ENCODE measurements at regions not wholly inside any gene's neighbourhood (a gene's known extent, or its start where the extent isn't known, plus 50 kb on each side); places are given as distances from the start of the nearest gene placed in this dataset.
"Not testable (repeated sequence)": the region's sequence is repeated elsewhere in the genome, so short reads cannot be mapped to it uniquely, and the experiment has no call there.

DNA sequence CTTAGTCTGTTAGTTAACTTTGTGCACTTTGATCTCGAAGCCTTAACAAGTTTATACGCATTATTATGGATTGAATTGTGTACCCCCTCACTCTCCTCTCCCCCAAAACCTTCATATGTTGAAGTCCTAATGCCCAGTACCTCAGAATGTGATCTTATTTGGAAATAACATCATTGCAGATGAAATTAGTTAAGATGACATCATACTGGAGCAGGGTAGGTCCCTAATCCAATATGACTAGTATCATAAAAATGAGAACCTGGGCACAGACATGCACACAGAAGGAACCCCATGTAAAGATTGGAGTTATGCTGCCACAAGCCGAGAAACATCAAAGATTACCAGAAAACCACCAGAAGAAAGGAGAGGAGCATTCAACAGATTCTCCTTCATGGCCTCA lies 85.8 kb upstream of the TSC22D1 start:
- no peak for DNase-seq (ENCODE audit: low spot score)

DNA sequence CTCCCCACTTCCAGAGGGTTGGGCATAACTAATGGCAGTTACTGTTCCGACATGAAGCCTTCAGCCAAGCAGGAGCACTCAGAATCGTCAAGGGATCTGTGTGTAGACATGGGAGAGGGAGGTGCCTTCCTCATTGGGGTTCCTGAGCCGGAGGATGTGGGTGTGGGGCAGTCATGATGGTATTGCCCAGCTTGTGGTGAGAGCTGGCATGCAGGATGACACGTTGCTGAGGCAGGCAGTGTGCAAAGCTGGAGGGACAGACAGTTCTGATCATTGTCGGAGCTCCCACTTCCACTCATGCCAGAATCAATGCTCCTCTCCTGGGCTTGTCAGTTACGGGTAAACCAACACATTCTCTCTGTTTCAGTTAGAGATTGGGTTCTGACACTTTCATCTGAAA lies 83.9 kb upstream of the TSC22D1 start:
- no peak for DNase-seq (ENCODE audit: low spot score)

DNA sequence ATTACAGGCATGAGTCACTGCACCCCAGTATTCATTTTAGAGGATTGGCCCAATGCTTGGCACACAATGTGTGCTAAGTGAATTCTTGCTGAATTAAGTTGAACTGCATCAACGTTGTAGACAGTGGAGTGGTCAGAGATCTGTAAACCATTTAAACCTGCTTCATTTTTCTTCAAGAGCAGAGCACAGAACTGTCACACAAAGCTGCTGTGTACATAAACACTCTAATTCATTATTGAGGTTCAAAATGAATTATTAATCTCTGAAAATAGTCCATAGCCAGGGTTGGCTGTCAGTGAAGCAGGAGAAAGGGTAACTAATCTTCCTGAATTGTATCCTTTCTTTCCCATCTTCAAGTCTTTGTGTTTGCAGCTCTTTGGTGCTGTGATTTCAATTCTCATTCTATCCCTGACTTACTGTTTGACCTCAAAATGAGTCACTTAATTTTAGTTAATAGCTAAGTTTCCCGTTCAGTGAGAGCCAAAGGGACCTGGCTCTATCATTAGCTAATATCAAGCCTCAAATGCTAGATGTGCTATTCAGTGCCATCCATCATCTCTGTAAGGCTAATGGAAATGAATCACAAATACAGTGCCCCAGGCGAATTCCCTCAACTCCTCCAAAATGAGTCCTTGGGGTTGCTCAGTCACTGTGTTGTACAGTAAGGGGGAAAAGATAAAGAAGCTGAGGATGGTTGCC lies 77.0 kb upstream of the TSC22D1 start:
- DNase-seq (ENCODE audit: low spot score) = no peak

DNA sequence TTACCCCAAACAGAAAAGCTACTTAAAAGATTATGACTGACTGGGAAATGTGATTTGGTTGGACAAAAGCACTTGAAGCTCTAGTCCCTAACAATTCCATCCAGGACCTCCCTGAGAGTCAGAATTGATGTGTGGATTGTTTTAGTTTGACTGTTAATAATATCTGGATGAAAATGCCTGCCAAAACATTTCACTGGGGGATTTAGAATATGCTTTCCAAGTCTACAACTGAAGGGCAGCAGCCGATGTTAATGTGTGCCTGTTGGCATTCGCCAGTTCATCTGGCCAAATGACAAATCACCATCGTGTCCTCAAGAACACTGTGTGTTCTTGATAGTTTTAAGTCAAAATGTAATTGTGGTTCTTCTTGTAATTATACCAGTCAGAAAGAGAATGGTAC lies 76.0 kb upstream of the TSC22D1 start:
- DNase-seq (ENCODE audit: low spot score) = no peak

DNA sequence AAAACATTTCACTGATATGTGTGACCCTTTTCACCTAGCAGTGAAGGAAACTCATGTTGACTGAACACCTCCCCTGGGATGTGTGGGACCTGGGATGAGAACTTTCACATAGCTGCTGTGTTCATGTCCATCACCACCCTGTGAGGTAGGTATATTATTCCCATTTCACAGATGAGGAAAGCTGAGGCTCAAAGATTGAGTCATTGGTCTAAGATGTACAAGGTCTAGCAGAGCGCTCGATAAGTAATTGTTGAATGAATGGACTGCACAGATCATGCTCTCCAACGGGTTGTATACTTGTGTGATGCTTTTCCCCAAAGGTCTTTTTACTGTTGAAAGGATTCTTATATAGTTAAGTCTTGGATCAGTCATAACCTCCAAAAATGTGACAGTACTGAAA lies 75.6 kb upstream of the TSC22D1 start:
- DNase-seq (ENCODE audit: low spot score) = no peak

DNA sequence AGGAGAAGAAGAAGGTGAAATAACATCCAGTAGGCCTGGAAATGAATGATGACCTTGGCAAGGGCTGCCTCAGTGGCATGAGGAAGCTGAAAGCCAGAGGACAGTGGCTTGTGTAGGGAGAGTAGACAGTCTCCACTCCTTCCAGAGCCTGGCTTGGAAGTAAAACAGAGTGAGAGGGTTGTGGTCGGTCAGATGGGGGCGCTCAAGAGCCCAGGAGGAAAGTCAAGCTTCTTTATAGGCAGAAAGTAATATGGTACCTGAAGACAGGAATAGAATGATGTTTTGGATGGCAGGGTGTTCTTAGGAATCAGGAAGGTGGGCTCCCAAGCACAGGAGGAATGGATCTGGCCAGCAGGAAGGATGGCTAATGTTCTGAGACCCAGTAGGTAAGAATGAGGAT lies 75.1 kb upstream of the TSC22D1 start:
- no peak for DNase-seq (ENCODE audit: low spot score)

DNA sequence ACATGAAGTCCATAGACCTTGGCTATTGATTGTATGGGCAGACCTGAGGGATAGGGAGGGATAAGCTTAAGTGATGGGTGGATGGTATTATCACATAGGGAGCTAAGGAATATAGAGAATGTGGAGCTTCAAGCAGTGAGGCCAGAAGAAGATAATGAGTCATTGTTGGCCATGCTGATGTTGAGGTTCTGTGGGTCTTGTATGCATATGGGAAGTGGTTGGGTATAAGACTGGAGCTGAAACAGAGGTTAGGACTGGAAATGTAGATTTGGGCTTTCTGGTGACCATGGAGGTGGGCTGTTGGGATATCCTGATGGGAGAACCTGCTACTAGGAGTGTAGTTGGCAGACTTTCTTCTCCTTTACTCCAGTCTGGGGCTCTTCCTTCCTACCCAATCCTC lies 73.7 kb upstream of the TSC22D1 start:
- no peak for DNase-seq (ENCODE audit: low spot score)

DNA sequence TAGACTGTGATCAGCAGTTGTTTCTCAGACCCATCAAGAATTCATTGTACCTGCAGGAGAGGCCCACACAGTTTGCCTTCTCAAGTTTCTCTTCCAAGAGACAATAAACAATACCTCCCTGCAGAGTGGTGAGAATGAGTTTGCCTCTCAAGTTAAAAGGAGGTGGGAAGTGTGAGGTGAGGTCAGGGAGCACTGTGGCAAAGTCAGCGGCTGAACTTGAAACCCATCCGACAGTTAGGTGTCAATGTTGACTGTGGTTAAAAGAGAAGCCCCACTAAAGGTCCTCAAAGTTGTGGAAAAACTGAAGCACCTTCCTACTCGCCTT lies 72.9 kb upstream of the TSC22D1 start:
- no peak for DNase-seq (ENCODE audit: low spot score)

DNA sequence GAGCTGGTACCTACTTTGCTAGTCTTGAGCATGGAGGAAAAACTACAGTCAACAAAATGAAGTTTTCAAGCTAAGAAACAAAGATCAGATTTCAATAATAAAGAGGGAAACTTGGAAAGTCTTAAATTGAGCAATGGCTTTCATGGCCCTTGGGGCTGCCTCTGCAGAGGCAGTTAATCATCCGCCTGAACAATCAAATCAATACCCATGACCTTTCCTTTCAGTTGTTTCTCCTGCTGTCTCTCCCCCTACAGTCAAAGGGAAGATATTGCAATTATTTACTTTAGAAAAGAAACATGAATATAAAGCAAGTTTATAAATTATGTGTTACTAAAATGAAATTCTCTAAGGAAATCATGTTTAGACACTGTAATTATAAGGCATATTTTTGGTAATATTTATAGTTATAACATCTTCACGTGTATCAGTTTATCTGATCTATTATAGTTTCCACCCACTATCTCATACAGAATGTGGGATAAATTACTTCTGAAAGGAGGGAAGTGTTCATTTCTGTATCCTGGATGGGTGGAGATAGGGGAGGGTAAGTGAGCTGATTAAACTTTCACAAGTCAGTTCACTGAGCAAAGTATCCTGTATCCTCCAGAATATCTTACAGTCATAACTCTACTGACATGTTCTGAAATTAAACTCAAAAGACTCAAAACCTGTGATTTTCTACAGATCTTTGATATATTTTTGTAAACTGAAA lies 72.4 kb upstream of the TSC22D1 start:
- DNase-seq (ENCODE audit: low spot score) = no peak

DNA sequence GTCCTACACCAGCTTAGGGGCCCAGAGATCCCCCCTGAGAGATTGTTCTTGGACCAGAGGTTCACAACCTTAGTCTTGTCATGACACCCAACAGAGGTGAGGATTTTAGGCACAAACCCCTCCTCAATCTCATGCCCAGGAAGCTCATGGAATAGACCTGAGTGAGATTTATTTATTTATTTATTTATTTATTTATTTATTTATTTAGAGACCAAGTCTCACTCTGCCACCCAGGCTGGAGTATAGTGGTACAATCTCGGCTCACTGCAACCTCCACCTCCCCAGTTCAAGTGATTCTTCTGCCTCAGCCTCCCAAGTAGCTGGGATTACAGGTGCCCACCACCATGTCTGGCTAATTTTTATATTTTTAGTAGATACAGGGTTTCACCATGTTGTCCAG lies 71.4 kb upstream of the TSC22D1 start:
- DNase-seq (ENCODE audit: low spot score) = not testable (repeated sequence)

DNA sequence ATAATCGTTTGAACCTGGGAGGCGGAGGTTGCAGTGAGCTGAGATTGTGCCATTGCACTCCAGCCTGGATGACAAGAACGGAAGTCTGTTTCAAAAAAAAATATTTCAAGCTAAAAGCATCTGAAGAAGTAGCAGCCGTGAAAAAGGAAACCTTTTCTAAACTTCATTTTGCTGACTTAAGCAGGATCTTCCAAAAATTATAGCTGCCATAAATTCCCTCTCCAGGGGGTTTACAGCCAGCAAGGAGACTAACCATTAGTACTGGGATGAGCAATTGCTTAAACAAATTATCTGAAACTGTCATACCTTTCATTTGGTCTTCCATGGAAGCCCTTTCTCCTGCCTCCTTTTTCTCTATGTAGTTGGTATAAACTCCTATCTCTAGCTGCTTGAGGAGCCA lies 69.9 kb upstream of the TSC22D1 start:
- DNase-seq (ENCODE audit: low spot score) = no peak

DNA sequence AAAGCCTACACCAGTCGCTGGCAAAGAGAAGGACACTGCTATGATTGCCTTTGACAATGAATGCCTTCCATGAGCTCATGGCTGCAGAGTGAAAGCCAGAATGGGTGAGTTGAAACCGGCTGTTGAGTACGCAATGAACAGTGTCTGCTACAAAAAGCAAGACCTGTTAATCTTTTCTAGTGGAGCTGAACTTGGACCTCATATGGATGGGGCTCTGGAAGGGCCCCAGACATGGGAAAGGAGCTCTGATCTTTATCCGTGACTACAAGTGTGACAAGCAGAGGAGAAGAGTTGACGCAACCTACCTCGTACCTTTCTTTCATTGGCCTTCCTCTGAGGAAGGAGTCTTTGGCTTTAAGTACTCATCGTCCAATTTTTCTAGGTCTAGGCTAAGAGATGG lies 67.1 kb upstream of the TSC22D1 start:
- DNase-seq (ENCODE audit: low spot score) = no peak

DNA sequence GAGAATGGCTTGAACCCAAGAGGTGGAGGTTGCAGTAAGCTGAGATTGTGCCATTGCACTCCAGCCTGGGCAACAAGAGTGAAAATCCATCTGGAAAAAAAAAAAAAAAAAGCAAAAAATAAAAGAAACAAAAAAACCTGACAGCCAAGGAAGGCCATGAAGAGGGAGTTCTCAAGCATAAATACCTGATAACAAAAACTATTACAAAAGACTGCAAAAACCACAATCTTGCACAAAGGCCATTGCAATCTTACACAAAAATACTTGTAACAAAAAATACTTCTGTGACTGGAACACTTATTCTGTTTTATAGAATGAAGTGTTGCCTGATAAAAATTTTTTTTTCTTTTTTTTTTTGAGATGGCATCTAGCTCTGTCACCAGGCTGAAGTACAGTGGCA lies 61.5 kb upstream of the TSC22D1 start:
- DNase-seq (ENCODE audit: low spot score) = no peak

DNA sequence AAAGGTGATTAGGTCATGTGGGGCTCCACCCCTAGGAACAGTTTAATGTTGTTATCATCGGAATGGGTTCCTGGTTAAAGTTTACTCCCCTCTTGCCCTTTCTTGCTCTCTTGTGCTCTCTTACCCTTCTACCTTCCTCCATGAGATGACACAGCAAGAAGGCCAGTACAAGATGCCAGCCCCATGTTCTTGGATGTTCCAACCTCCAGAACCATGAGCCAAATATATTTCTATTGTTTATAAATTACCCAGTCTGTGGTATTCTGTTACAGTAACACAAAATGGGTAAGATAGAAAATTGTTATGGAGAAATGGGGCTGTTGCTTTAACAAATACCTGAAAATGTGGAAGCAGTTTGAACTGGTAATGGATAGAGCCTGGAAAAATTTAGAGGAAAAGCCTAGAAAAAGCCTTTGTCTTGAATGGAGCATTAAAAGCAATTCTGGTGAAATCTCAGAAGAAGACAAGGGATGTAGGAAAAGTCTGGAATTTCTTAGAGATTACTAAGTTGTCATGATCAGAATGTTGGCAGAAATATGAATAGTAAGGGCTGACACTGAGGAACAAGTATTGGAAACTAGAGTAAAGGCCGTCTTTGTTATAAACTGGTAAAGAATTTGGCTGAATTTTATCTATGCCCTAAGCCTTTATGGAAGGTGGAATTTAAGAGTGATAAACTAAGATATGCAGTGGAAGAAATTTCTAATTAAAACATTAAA lies 53.5 kb upstream of the TSC22D1 start:
- no peak for DNase-seq (ENCODE audit: low spot score)

DNA sequence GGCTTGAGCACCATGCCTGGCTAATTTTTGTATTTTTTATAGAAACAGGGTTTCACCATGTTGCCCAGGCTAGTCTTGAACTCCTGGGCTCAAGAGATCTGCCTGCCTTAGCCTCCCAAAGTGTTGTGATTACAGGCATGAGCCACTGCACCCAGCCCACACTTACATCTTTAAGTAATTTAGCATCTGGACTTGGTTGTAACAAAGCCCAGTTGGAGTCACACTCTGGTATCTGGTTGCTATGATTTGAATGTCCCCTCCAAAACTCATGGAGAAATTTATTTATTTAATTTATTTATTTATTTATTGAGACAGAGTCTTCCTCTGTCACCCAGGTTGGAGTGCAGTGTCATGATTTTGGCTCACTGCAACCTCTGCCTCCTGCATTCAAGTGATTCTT lies 52.7 kb upstream of the TSC22D1 start:
- DNase-seq (ENCODE audit: low spot score) = not testable (repeated sequence)

DNA sequence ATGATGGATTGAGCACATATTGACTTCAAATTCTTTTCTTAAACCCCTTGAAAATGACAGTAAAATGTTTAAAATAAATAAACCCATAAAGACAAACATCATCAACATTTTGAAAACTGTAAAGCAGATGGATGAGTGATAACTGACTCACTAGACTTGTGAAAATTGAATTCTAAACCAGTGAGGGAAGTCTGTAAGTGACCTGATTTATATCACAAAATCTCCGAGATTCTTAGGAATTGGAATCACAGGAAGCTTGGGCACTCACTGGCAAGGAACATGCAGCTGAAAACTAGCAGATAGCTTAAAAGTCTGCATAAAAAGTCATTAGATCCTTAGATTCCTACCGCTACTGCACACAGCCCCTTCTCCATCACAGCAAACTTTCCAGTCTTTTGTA lies 51.3 kb upstream of the TSC22D1 start:
- DNase-seq (ENCODE audit: low spot score) = no peak

DNA sequence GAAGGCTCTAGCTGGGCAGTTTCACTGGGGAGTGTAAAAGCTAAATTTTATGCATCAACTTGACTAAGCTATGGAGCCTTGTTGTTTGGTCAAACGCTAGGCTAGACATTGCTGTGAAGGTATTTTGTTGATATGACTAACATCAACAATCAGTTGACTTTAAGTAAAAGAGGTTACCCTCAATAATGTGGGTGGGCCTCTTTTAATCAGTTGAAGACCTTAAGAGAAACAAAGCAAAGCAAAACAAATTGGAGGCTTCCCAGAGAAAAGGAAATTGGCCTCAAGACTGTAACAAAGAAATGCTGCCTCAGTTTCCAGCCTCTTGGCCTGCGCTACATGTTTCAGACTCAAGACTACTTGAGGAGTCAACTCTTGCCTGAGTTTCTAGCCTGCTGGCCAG lies 50.0 kb upstream of the TSC22D1 start:
- no peak for DNase-seq (ENCODE audit: low spot score)

Data from hematopoietic multipotent progenitor cell treated with erythropoietin and hydrocortisone succinate and interleukin-3 and kit ligand, for 17 days (in vitro differentiated cells).